ENCODE measurements at regions not wholly inside any gene's neighbourhood (a gene's known extent, or its start where the extent isn't known, plus 50 kb on each side); places are given as distances from the start of the nearest gene placed in this dataset.
"Not testable (repeated sequence)": the region's sequence is repeated elsewhere in the genome, so short reads cannot be mapped to it uniquely, and the experiment has no call there.

- Histone ChIP-seq H3K9me3 (ENCODE audit: control insufficient read depth in 2 of 2, low read length in 2 of 2) (no peaks in the 10 kb centered on the region), H3K27ac (ENCODE audit: low read depth in 2 of 2, low read length in 2 of 2) (no peak overlapping the region), H3K36me3 (ENCODE audit: control insufficient read depth in 2 of 2, insufficient read depth in 2 of 2, low read length in 2 of 2) (no peaks in the 10 kb centered on the region), H3K4me3 (ENCODE audit: low read length in 2 of 2) (no peak overlapping the region), H3K9ac (ENCODE audit: low read depth in 1 of 2, low read length in 2 of 2) (no peak overlapping the region), H3K27me3 (ENCODE audit: control insufficient read depth in 2 of 2, insufficient read depth in 2 of 2, low read length in 2 of 2) (no peaks in the 10 kb centered on the region), H3K4me1 (ENCODE audit: control insufficient read depth in 2 of 2, insufficient read depth in 2 of 2, low read length in 2 of 2) (peaks cover 2 to 4% of the 10 kb centered on the region in 2 donors)
These were observed 463.9 kb downstream of the RAPGEF2 start for GRCh38 chr4:159566786-159567185.

DNA sequence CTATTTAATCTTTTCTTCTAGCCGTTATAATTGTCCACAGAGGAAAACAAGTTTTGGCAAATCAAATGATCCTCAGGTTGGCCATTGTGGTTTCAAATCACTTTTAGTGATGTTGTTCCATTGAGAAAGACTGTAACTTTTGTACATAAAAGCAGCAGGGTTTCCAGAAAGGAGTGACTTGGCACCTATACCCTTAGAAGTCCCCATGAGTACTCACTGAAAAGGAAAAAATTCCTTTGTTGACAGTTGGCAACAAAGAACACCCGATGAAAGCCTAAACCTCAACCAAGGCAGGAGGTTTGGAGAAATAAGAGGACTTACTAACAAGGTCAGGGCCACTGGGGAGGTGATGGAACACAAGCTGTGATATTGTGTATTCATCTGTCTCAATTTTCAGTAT, 474.4 kb downstream of the RAPGEF2 start:
- no peaks in the 10 kb centered on the region for H3K4me1 ChIP-seq (ENCODE audit: control insufficient read depth in 2 of 2, insufficient read depth in 2 of 2, low read length in 2 of 2)
- H3K9ac ChIP-seq (ENCODE audit: low read depth in 1 of 2, low read length in 2 of 2) = no peak overlapping the region
- H3K27ac ChIP-seq (ENCODE audit: low read depth in 2 of 2, low read length in 2 of 2) = no peak overlapping the region
- no peaks in the 10 kb centered on the region for H3K27me3 ChIP-seq (ENCODE audit: control insufficient read depth in 2 of 2, insufficient read depth in 2 of 2, low read length in 2 of 2)
- no peaks in the 10 kb centered on the region for H3K9me3 ChIP-seq (ENCODE audit: control insufficient read depth in 2 of 2, low read length in 2 of 2)
- no peak overlapping the region for H3K4me3 ChIP-seq (ENCODE audit: low read length in 2 of 2)
- H3K36me3 ChIP-seq (ENCODE audit: control insufficient read depth in 2 of 2, insufficient read depth in 2 of 2, low read length in 2 of 2) = no peaks in the 10 kb centered on the region

DNA sequence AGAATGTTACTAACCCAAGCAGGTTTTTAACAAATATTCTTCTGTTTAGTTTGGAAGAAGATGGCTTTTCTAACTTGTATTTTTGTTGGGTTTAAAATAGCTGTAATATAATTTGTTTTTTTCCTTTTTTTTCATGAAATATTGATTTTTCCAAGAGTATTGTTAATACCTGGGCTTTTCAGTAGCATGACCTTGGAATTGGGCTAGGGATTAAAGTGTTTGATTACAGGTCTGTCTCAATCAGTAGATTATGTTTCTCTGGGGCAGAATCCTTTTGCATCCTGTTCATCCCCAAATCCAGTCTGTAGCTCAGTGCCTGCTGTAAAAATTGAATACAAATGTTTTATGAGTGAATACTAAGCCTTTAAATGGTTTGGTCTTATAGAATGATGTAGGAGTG, 479.8 kb downstream of the RAPGEF2 start:
- no peak overlapping the region for H3K9ac ChIP-seq (ENCODE audit: low read depth in 1 of 2, low read length in 2 of 2)
- no peak overlapping the region for H3K4me3 ChIP-seq (ENCODE audit: low read length in 2 of 2)
- H3K4me1 ChIP-seq (ENCODE audit: control insufficient read depth in 2 of 2, insufficient read depth in 2 of 2, low read length in 2 of 2) = no peaks in the 10 kb centered on the region
- peaks cover 0 to 2% of the 10 kb centered on the region in 2 donors for H3K9me3 ChIP-seq (ENCODE audit: control insufficient read depth in 2 of 2, low read length in 2 of 2)
- no peak overlapping the region for H3K27ac ChIP-seq (ENCODE audit: low read depth in 2 of 2, low read length in 2 of 2)
- H3K36me3 ChIP-seq (ENCODE audit: control insufficient read depth in 2 of 2, insufficient read depth in 2 of 2, low read length in 2 of 2) = no peaks in the 10 kb centered on the region
- H3K27me3 ChIP-seq (ENCODE audit: control insufficient read depth in 2 of 2, insufficient read depth in 2 of 2, low read length in 2 of 2) = no peaks in the 10 kb centered on the region

DNA sequence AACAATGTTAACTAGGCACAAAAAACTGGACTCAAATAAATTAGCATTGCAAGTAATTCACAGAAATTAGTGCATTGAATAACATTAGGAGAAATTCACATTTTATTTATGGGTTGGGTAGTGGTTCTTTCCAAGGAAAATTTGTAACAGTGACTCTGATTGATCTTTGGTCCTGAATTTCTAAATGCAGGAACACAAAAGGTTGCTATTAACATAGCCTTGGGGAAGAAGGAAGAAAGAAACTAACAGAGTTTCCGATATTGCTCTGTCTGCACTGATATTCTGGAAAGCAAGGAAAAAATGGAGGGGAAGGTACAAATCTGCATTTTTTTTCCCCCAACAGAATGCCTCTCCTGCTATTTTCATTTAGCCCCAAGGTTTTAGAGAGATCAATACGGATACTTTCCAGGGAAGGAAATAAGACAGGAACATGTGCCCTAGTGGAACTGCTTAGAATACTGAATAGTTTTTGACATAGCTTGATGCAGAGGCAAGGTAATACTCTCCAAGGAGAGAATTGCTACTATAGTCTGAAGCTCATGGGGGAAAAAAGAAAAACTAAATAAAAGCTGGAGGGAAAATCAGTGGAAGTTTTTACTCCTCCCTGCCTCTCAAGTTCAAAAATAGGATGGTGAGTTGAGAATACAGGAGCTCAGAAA, 490.1 kb downstream of the RAPGEF2 start:
- H3K4me3 ChIP-seq (ENCODE audit: low read length in 2 of 2) = no peak overlapping the region
- no peaks in the 10 kb centered on the region for H3K4me1 ChIP-seq (ENCODE audit: control insufficient read depth in 2 of 2, insufficient read depth in 2 of 2, low read length in 2 of 2)
- H3K27ac ChIP-seq (ENCODE audit: low read depth in 2 of 2, low read length in 2 of 2) = no peak overlapping the region
- no peaks in the 10 kb centered on the region for H3K9me3 ChIP-seq (ENCODE audit: control insufficient read depth in 2 of 2, low read length in 2 of 2)
- no peaks in the 10 kb centered on the region for H3K36me3 ChIP-seq (ENCODE audit: control insufficient read depth in 2 of 2, insufficient read depth in 2 of 2, low read length in 2 of 2)
- no peak overlapping the region for H3K9ac ChIP-seq (ENCODE audit: low read depth in 1 of 2, low read length in 2 of 2)
- no peaks in the 10 kb centered on the region for H3K27me3 ChIP-seq (ENCODE audit: control insufficient read depth in 2 of 2, insufficient read depth in 2 of 2, low read length in 2 of 2)

DNA sequence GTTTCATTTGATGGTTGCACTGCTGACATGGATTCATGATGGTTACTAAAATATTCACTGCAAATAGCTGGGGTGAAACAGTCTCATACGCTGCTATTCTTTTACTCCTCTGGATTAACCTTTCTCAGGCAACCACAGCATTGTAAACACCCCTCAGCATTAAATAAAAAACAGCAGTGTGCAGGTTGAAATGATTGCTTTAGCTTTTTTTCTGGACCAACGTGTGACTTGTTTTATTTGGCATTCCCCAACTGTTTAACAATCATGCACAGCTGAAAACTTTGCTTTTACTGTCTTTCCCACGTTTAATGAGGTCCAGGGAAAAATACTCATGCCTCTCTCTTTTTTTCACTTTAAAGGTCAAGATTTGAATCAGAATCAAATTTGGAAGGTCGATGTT, 490.8 kb downstream of the RAPGEF2 start:
- Histone ChIP-seq H3K4me1 (ENCODE audit: control insufficient read depth in 2 of 2, insufficient read depth in 2 of 2, low read length in 2 of 2) (no peaks in the 10 kb centered on the region), H3K27ac (ENCODE audit: low read depth in 2 of 2, low read length in 2 of 2) (no peak overlapping the region), H3K9ac (ENCODE audit: low read depth in 1 of 2, low read length in 2 of 2) (no peak overlapping the region), H3K4me3 (ENCODE audit: low read length in 2 of 2) (no peak overlapping the region), H3K27me3 (ENCODE audit: control insufficient read depth in 2 of 2, insufficient read depth in 2 of 2, low read length in 2 of 2) (no peaks in the 10 kb centered on the region), H3K36me3 (ENCODE audit: control insufficient read depth in 2 of 2, insufficient read depth in 2 of 2, low read length in 2 of 2) (no peaks in the 10 kb centered on the region), H3K9me3 (ENCODE audit: control insufficient read depth in 2 of 2, low read length in 2 of 2) (no peaks in the 10 kb centered on the region)

DNA sequence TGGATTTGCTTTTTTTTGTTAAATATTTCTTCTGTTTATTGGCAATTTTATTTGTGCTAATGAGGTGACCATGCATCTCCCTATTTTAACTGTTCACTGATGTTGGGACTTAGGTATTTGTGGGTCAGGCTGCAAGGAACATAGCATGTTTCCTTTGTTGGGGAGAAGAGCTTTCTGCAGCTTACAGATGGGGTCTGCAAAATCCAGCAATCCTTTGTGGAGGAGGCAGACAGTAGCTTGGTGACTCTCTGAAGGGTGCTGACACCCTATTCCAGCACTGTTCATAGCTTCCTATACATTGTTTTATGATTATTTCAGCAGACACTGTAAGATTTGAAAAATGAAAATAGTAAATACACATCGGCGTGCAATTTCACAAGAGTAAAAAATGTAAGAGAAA, 491.7 kb downstream of the RAPGEF2 start:
- no peaks in the 10 kb centered on the region for H3K36me3 ChIP-seq (ENCODE audit: control insufficient read depth in 2 of 2, insufficient read depth in 2 of 2, low read length in 2 of 2)
- no peaks in the 10 kb centered on the region for H3K9me3 ChIP-seq (ENCODE audit: control insufficient read depth in 2 of 2, low read length in 2 of 2)
- H3K27me3 ChIP-seq (ENCODE audit: control insufficient read depth in 2 of 2, insufficient read depth in 2 of 2, low read length in 2 of 2) = no peaks in the 10 kb centered on the region
- H3K4me1 ChIP-seq (ENCODE audit: control insufficient read depth in 2 of 2, insufficient read depth in 2 of 2, low read length in 2 of 2) = no peaks in the 10 kb centered on the region
- H3K9ac ChIP-seq (ENCODE audit: low read depth in 1 of 2, low read length in 2 of 2) = no peak overlapping the region
- no peak overlapping the region for H3K27ac ChIP-seq (ENCODE audit: low read depth in 2 of 2, low read length in 2 of 2)
- H3K4me3 ChIP-seq (ENCODE audit: low read length in 2 of 2) = no peak overlapping the region

DNA sequence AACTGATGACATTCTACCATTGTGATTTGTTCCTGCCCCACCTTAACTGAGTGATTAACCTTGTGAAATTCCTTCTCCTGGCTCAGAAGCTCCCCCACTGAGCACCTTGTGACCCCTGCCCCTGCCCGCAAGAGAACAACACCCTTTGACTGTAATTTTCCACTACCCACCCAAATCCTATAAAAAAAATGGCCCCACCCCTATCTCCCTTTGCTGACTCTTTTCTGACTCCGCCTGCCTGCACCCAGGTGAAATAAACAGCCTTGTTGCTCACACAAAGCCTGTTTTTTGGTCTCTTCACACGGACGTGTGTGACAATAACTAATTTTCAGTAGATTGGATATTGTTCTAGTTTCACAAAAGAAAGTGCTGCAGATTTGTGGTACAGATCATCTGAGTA, 492.2 kb downstream of the RAPGEF2 start:
- not testable (repeated sequence) for H3K9ac ChIP-seq (ENCODE audit: low read depth in 1 of 2, low read length in 2 of 2)

GRCh38 chr4:159598602-159599001, 495.7 kb downstream of the RAPGEF2 start:
- Histone ChIP-seq H3K9me3 (ENCODE audit: control insufficient read depth in 2 of 2, low read length in 2 of 2) (no peaks in the 10 kb centered on the region), H3K36me3 (ENCODE audit: control insufficient read depth in 2 of 2, insufficient read depth in 2 of 2, low read length in 2 of 2) (no peaks in the 10 kb centered on the region), H3K9ac (ENCODE audit: low read depth in 1 of 2, low read length in 2 of 2) (no peak overlapping the region), H3K27ac (ENCODE audit: low read depth in 2 of 2, low read length in 2 of 2) (no peak overlapping the region), H3K4me3 (ENCODE audit: low read length in 2 of 2) (no peak overlapping the region), H3K27me3 (ENCODE audit: control insufficient read depth in 2 of 2, insufficient read depth in 2 of 2, low read length in 2 of 2) (no peaks in the 10 kb centered on the region), H3K4me1 (ENCODE audit: control insufficient read depth in 2 of 2, insufficient read depth in 2 of 2, low read length in 2 of 2) (no peaks in the 10 kb centered on the region)

More for the DNA sequence above, 492.2 kb downstream of the RAPGEF2 start:
- not testable (repeated sequence) for H3K4me1 ChIP-seq (ENCODE audit: control insufficient read depth in 2 of 2, insufficient read depth in 2 of 2, low read length in 2 of 2); H3K27ac ChIP-seq (ENCODE audit: low read depth in 2 of 2, low read length in 2 of 2); H3K27me3 ChIP-seq (ENCODE audit: control insufficient read depth in 2 of 2, insufficient read depth in 2 of 2, low read length in 2 of 2); H3K4me3 ChIP-seq (ENCODE audit: low read length in 2 of 2); H3K9me3 ChIP-seq (ENCODE audit: control insufficient read depth in 2 of 2, low read length in 2 of 2); H3K36me3 ChIP-seq (ENCODE audit: control insufficient read depth in 2 of 2, insufficient read depth in 2 of 2, low read length in 2 of 2)

DNA sequence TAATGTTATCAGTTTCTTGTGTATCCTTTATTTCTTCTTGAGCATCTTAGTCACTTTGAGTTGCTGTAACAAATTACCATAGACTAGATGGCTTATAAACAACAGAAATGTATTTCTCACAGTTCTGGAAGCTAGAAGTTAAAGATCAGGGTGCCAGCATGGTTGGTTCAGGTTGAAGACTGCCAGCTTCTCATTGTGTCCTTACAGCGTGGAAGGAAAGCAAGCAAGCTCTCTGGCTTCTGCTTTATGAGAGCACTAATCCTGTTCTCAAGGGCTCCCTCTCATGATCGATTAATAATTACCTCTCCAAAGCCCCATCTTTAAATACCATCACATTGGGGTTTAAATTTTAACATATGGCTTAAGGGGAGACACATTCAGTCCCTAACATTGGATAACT, 497.2 kb downstream of the RAPGEF2 start:
- no peak overlapping the region for H3K27ac ChIP-seq (ENCODE audit: low read depth in 2 of 2, low read length in 2 of 2)

GRCh38 chr4:159604781-159605180, 501.9 kb downstream of the RAPGEF2 start:
- no peak overlapping the region for H3K9ac ChIP-seq (ENCODE audit: low read depth in 1 of 2, low read length in 2 of 2)
- no peaks in the 10 kb centered on the region for H3K36me3 ChIP-seq (ENCODE audit: control insufficient read depth in 2 of 2, insufficient read depth in 2 of 2, low read length in 2 of 2)
- no peak overlapping the region for H3K4me3 ChIP-seq (ENCODE audit: low read length in 2 of 2)
- no peaks in the 10 kb centered on the region for H3K4me1 ChIP-seq (ENCODE audit: control insufficient read depth in 2 of 2, insufficient read depth in 2 of 2, low read length in 2 of 2)
- H3K27me3 ChIP-seq (ENCODE audit: control insufficient read depth in 2 of 2, insufficient read depth in 2 of 2, low read length in 2 of 2) = no peaks in the 10 kb centered on the region
- H3K9me3 ChIP-seq (ENCODE audit: control insufficient read depth in 2 of 2, low read length in 2 of 2) = no peaks in the 10 kb centered on the region
- H3K27ac ChIP-seq (ENCODE audit: low read depth in 2 of 2, low read length in 2 of 2) = no peak overlapping the region

More for the DNA sequence above, 497.2 kb downstream of the RAPGEF2 start:
- Histone ChIP-seq H3K27me3 (ENCODE audit: control insufficient read depth in 2 of 2, insufficient read depth in 2 of 2, low read length in 2 of 2) (no peaks in the 10 kb centered on the region), H3K4me1 (ENCODE audit: control insufficient read depth in 2 of 2, insufficient read depth in 2 of 2, low read length in 2 of 2) (no peaks in the 10 kb centered on the region), H3K9ac (ENCODE audit: low read depth in 1 of 2, low read length in 2 of 2) (no peak overlapping the region), H3K4me3 (ENCODE audit: low read length in 2 of 2) (no peak overlapping the region), H3K9me3 (ENCODE audit: control insufficient read depth in 2 of 2, low read length in 2 of 2) (no peaks in the 10 kb centered on the region), H3K36me3 (ENCODE audit: control insufficient read depth in 2 of 2, insufficient read depth in 2 of 2, low read length in 2 of 2) (no peaks in the 10 kb centered on the region)

- no peak overlapping the region for H3K4me3 ChIP-seq (ENCODE audit: low read length in 2 of 2)
- H3K4me1 ChIP-seq (ENCODE audit: control insufficient read depth in 2 of 2, insufficient read depth in 2 of 2, low read length in 2 of 2) = no peaks in the 10 kb centered on the region
- H3K9ac ChIP-seq (ENCODE audit: low read depth in 1 of 2, low read length in 2 of 2) = no peak overlapping the region
- H3K9me3 ChIP-seq (ENCODE audit: control insufficient read depth in 2 of 2, low read length in 2 of 2) = no peaks in the 10 kb centered on the region
- no peaks in the 10 kb centered on the region for H3K27me3 ChIP-seq (ENCODE audit: control insufficient read depth in 2 of 2, insufficient read depth in 2 of 2, low read length in 2 of 2)
- no peaks in the 10 kb centered on the region for H3K36me3 ChIP-seq (ENCODE audit: control insufficient read depth in 2 of 2, insufficient read depth in 2 of 2, low read length in 2 of 2)
- no peak overlapping the region for H3K27ac ChIP-seq (ENCODE audit: low read depth in 2 of 2, low read length in 2 of 2)
These were observed 504.0 kb downstream of the RAPGEF2 start for GRCh38 chr4:159606835-159607234.

All from mucosa of rectum (tissue), 2 donors.